Endothelial cell of umbilical vein (primary cell): ENCODE measurements at regions not wholly inside any gene's neighbourhood (a gene's known extent, or its start where the extent isn't known, plus 50 kb on each side); places are given as distances from the start of the nearest gene placed in this dataset.

Experiments
- BruUV-seq: library from RNA; stranded (reverse); fragments of 400-500 nt; replicated peaks from 2 replicates; lab custom pipeline; 2021; lab: Mats Ljungman, UMichigan
- CTCF ChIA-PET: fragments of 300-600, 350-600 bp; sonication (Branson Sonifier 250); formaldehyde crosslinking; loops from one replicate; lab custom pipeline; 2021; ENCODE audit warnings: antibody characterized with exemption, inconsistent platforms; lab: Charles Lee
- POLR2A ChIA-PET: fragments of 300-600, 350-600 bp; sonication (Branson Sonifier 250); formaldehyde crosslinking; loops from one replicate; lab custom pipeline; 2021; ENCODE audit warnings: antibody characterized with exemption, inconsistent platforms; lab: Charles Lee
- DNase-seq: peaks from one replicate; pipeline ENCODE4 v3.0.0-alpha.2; 2011; ENCODE audit warnings: low read depth, low spot score
- FAIRE-seq: peaks from 2 replicates; lab custom pipeline; 2011; peaks lifted over from hg19 to GRCh38; lab: Jason Lieb, UNC
- H2AFZ ChIP-seq: 2 replicates; pipeline ENCODE4 v1.6.0; 2012; ENCODE audit warnings: low read depth, low read length, control low read depth, inconsistent platforms
- H3K27ac ChIP-seq: 2 replicates; pipeline ENCODE4 v1.5.1; 2011; ENCODE audit warnings: low read depth, mild to moderate bottlenecking, control low read depth, low read length, moderate library complexity; ENCODE audit not compliant: insufficient read depth
- H3K27me3 ChIP-seq, 2 experiments: 2 replicates each; pipeline versions ENCODE4 v1.6.0 to v1.6.1; 2011; ENCODE audit warnings: low read length in 2 of 2, mixed read lengths in 1 of 2; ENCODE audit not compliant: control insufficient read depth in 2 of 2, insufficient read depth in 2 of 2
- H3K36me3 ChIP-seq, 2 experiments: 2 replicates in 1 of 2; 3 replicates in 1 of 2; pipeline ENCODE4 v1.5.1; 2011; ENCODE audit warnings: low read length in 2 of 2, mild to moderate bottlenecking in 1 of 2, moderate library complexity in 1 of 2; ENCODE audit not compliant: control insufficient read depth in 2 of 2, insufficient read depth in 2 of 2; ENCODE audit errors: extremely low read depth in 1 of 2
- H3K4me1 ChIP-seq: 3 replicates; pipeline ENCODE4 v1.5.1; 2011; ENCODE audit warnings: mild to moderate bottlenecking, low read length; ENCODE audit not compliant: control insufficient read depth, insufficient read depth; ENCODE audit errors: extremely low read depth
- H3K4me2 ChIP-seq: 2 replicates; pipeline ENCODE4 v1.6.1; 2011; ENCODE audit warnings: low read length, control low read depth, mixed read lengths; ENCODE audit not compliant: insufficient read depth
- H3K4me3 ChIP-seq, 3 experiments: fragments of 200-600 bp in 1 of 3; sonication (generic), shearing (Covaris generic) in 1 of 3; replicated peaks in 1 of 3; 2 replicates each; pipeline ENCODE4 v1.5.1; 2011 to 2016; ENCODE audit warnings: control low read depth in 3 of 3, low read length in 3 of 3, mild to moderate bottlenecking in 2 of 3, inconsistent platforms in 1 of 3, low read depth in 1 of 3, moderate library complexity in 1 of 3; ENCODE audit not compliant: insufficient read depth in 1 of 3
- H3K79me2 ChIP-seq: 2 replicates; pipeline ENCODE4 v1.6.0; 2012; ENCODE audit warnings: low read length, inconsistent platforms; ENCODE audit not compliant: control insufficient read depth, insufficient read depth
- H3K9ac ChIP-seq: replicated peaks from 2 replicates; pipeline ENCODE3; 2011; ENCODE audit warnings: low read length, control low read depth; ENCODE audit not compliant: insufficient read depth; ENCODE audit errors: extremely low read depth
- H3K9me1 ChIP-seq: replicated peaks from 3 replicates; pipeline ENCODE4 v1.6.0; 2011; ENCODE audit warnings: mild to moderate bottlenecking, low read length; ENCODE audit not compliant: control insufficient read depth, insufficient read depth; ENCODE audit errors: extremely low read depth
- H3K9me3 ChIP-seq: replicated peaks from 2 replicates; pipeline ENCODE4 v1.5.1; 2012; ENCODE audit warnings: low read length, inconsistent platforms; ENCODE audit not compliant: control insufficient read depth, insufficient read depth
- H4K20me1 ChIP-seq: replicated peaks from 2 replicates; pipeline ENCODE3; 2011; ENCODE audit warnings: mild to moderate bottlenecking, low read length; ENCODE audit not compliant: control insufficient read depth, insufficient read depth; ENCODE audit errors: extremely low read depth
- EZH2 ChIP-seq: IDR thresholded peaks from 2 replicates; pipeline ENCODE4 v1.6.1; 2012; ENCODE audit warnings: borderline replicate concordance, low read depth, mild to moderate bottlenecking, moderate library complexity, low read length, inconsistent platforms; ENCODE audit not compliant: severe bottlenecking
- FOS ChIP-seq: IDR thresholded peaks from 2 replicates; pipeline ENCODE4 v1.6.1; 2011; ENCODE audit warnings: mild to moderate bottlenecking, low read length, moderate library complexity, borderline replicate concordance; ENCODE audit not compliant: insufficient read depth
- GATA2 ChIP-seq: IDR thresholded peaks from 2 replicates; pipeline ENCODE4 v1.7.0; 2011; ENCODE audit warnings: low read depth, mild to moderate bottlenecking, moderate library complexity, mixed read lengths, low read length; ENCODE audit not compliant: insufficient read length, insufficient read depth
- JUN ChIP-seq: IDR thresholded peaks from 2 replicates; pipeline ENCODE4 v1.6.1; 2011; ENCODE audit warnings: borderline replicate concordance, low read depth; ENCODE audit not compliant: insufficient read length, insufficient read depth
- MYC ChIP-seq: IDR thresholded peaks from one replicate; pipeline ENCODE4 v1.6.1; 2011; ENCODE audit warnings: mild to moderate bottlenecking, low read depth, low read length
- POLR2A ChIP-seq: IDR thresholded peaks from 2 replicates; pipeline ENCODE4 v1.6.1; 2012; ENCODE audit warnings: low read depth, mild to moderate bottlenecking, control low read depth, low read length
- POLR2AphosphoS5 ChIP-seq: IDR thresholded peaks from 2 replicates; pipeline ENCODE4 v1.6.1; 2012; ENCODE audit warnings: low read depth, mild to moderate bottlenecking, control low read depth, low read length, moderate library complexity; ENCODE audit not compliant: insufficient read depth
- dilution Hi-C: fragments of 300-500 bp; cut with MboI; formaldehyde crosslinking; loops from one replicate; pipeline ENCODE4 v1.15.0; 2019; ENCODE audit warnings: low sequenced_read_pairs; ENCODE audit not compliant: extremely low pct_ligation_motif_present
- intact Hi-C: fragments of 100-400 bp; cut with micrococcal nuclease; formaldehyde crosslinking; loops from one replicate; pipeline ENCODE4 v1.10.0; 2022
- TF ChIP-seq, protein P1 (sequence below), 2 donors: IDR thresholded peaks; 1 replicate in 1 of 2; 2 replicates in 1 of 2; pipeline ENCODE4 v1.5.1; 2011; ENCODE audit warnings: low read length in 2 of 2, mild to moderate bottlenecking in 2 of 2, moderate library complexity in 2 of 2, control low read depth in 1 of 2, inconsistent platforms in 1 of 2, low read depth in 1 of 2; ENCODE audit not compliant: insufficient read depth in 1 of 2; ENCODE audit errors: extremely low read depth in 1 of 2
- TF ChIP-seq, protein P2 (sequence below): IDR thresholded peaks from 2 replicates; pipeline ENCODE4 v1.6.1; 2011; ENCODE audit not compliant: insufficient read depth, insufficient read length

DNA sequence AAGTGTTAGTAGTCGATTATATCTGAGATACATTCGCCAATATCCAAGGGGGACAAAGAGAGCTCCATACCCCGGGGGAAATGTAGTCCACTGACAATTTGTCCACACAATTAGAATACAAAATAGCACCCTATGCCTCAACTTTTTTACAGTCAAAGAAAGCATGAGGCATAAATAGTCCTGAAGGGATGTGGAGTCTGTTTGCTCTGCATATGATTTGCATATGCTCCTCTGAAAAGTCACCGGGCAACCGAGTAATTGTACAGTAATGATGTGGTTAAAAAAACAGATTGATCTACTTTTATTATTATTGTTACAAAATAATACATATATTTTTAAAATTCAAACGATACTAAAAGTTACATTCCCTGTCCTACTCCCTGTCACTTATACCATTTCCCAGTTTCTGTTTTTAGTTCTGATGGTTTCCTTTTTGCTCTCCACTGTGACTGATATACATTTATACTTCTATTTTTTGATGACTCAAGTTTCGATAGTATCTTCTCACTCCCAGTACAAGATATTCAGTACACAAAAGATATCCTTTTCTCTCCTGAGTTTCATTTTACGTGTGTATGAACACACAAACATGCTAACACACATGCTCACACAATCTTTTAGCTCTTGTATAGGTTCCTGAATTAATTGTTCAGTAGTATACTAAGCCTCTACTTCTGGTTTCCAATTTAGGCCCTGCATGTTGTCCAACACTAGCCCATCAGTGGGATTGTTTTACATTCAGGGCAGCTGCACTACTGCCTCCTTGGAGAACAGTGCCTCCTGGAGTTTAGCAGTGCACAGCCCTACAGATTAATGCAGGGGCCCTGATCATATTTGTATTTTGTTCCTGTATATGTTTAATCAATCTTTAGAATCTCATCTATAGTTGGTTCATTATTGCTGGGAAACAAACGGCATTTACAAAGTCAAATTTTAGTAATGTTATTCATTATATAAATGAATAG lies 130.9 kb downstream of the TES start:
- FAIRE-seq = peak; percentile 53
- Histone ChIP-seq H3K9me1 (no peaks in the 10 kb centered on the region), H3K36me3 (no peaks in the 10 kb centered on the region), H3K9me3 (no peaks in the 10 kb centered on the region), H3K27ac (peak overlapping the region; percentile 87), H3K9ac (peak overlapping the region; percentile 79), H3K79me2 (no peaks in the 10 kb centered on the region), H3K27me3 (no peaks in the 10 kb centered on the region), H3K4me2 (peak overlapping the region; percentile 68), H3K4me1 (peaks cover 49% of the 10 kb centered on the region), H2AFZ (peak overlapping the region; percentile 26), H4K20me1 (no peaks in the 10 kb centered on the region), H3K4me3 (peak overlapping the region in 1 of 3 experiments; percentile 31)
- ChIA-PET CTCF (interaction anchor here (0.8 to 4.6 kb wide), 10 partner anchors 8 to 247 kb away, joined by 3 to 31 read pairs (median 10); no protein-coding TSS in a partner anchor), POLR2A (interaction anchor here (2.4 to 2.6 kb wide), 2 partner anchors 13 kb away, joined by 11 to 12 read pairs; no protein-coding TSS in a partner anchor)
- no TSS peak for BruUV-seq
- no peak for TF ChIP-seq POLR2A
- no peak for TF ChIP-seq MYC
- no peak for TF ChIP-seq EZH2
- no peak for TF ChIP-seq POLR2AphosphoS5
- TF ChIP-seq, protein P1, sequence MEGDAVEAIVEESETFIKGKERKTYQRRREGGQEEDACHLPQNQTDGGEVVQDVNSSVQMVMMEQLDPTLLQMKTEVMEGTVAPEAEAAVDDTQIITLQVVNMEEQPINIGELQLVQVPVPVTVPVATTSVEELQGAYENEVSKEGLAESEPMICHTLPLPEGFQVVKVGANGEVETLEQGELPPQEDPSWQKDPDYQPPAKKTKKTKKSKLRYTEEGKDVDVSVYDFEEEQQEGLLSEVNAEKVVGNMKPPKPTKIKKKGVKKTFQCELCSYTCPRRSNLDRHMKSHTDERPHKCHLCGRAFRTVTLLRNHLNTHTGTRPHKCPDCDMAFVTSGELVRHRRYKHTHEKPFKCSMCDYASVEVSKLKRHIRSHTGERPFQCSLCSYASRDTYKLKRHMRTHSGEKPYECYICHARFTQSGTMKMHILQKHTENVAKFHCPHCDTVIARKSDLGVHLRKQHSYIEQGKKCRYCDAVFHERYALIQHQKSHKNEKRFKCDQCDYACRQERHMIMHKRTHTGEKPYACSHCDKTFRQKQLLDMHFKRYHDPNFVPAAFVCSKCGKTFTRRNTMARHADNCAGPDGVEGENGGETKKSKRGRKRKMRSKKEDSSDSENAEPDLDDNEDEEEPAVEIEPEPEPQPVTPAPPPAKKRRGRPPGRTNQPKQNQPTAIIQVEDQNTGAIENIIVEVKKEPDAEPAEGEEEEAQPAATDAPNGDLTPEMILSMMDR (IDR thresholded peaks at IDR 0.05; ENCODE audit: extremely low read depth in 1 of 2, insufficient read depth in 1 of 2, low read depth in 1 of 2, low read length in 2 of 2) = peak; percentile 45 to 48
- TF ChIP-seq JUN = no peak
- TF ChIP-seq FOS = peak; percentile 16
- TF ChIP-seq GATA2 = peak; percentile 26
- TF ChIP-seq, protein P2, sequence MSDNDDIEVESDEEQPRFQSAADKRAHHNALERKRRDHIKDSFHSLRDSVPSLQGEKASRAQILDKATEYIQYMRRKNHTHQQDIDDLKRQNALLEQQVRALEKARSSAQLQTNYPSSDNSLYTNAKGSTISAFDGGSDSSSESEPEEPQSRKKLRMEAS = no peak
- dilution Hi-C loops = loop anchor here (25.0 kb wide), 1 partner anchor 171 kb away; no protein-coding TSS in a partner anchor
- DNase-seq = peak; percentile 72
- intact Hi-C loops = loop anchor here (1.0 to 5.0 kb wide), 8 partner anchors 13 to 248 kb away; no protein-coding TSS in a partner anchor
